BLaER1 (cell line): ENCODE measurements at regions not wholly inside any gene's neighbourhood (a gene's known extent, or its start where the extent isn't known, plus 50 kb on each side); places are given as distances from the start of the nearest gene placed in this dataset.
"Not testable (repeated sequence)": the region's sequence is repeated elsewhere in the genome, so short reads cannot be mapped to it uniquely, and the experiment has no call there.

ENCODE experiments used
- H3K27ac ChIP-seq: shearing (Covaris generic); formaldehyde crosslinking; 2 replicates; pipeline ENCODE4 v1.8.1; 2022
- H3K27me3 ChIP-seq: shearing (Covaris generic); formaldehyde crosslinking; 2 replicates; pipeline ENCODE4 v1.8.1; 2022
- H3K36me3 ChIP-seq: shearing (Covaris generic); formaldehyde crosslinking; 2 replicates; pipeline ENCODE4 v1.8.1; 2022
- H3K4me1 ChIP-seq: shearing (Covaris generic); formaldehyde crosslinking; 2 replicates; pipeline ENCODE4 v1.8.1; 2022
- H3K4me2 ChIP-seq: shearing (Covaris generic); formaldehyde crosslinking; 2 replicates; pipeline ENCODE4 v1.8.1; 2022
- H3K4me3 ChIP-seq: shearing (Covaris generic); formaldehyde crosslinking; 2 replicates; pipeline ENCODE4 v1.8.1; 2022
- H3K9ac ChIP-seq: shearing (Covaris generic); formaldehyde crosslinking; 2 replicates; pipeline ENCODE4 v1.8.1; 2022
- H3K9me3 ChIP-seq: shearing (Covaris generic); formaldehyde crosslinking; 2 replicates; pipeline ENCODE4 v1.8.1; 2022
- H4K20me1 ChIP-seq: shearing (Covaris generic); formaldehyde crosslinking; 2 replicates; pipeline ENCODE4 v1.8.1; 2022
- Cebpa-rat ChIP-seq: shearing (Covaris generic); IDR thresholded peaks from 2 replicates; pipeline ENCODE4 v1.8.1; 2022

GRCh38 chr2:195150819-195151218 lies 506.2 kb upstream of the SLC39A10 start:
- Histone ChIP-seq H4K20me1 (no peaks in the 10 kb centered on the region), H3K9me3 (no peaks in the 10 kb centered on the region), H3K27me3 (no peaks in the 10 kb centered on the region), H3K9ac (no peak overlapping the region), H3K36me3 (no peaks in the 10 kb centered on the region), H3K27ac (no peak overlapping the region), H3K4me3 (no peak overlapping the region), H3K4me2 (no peak overlapping the region), H3K4me1 (no peaks in the 10 kb centered on the region)
- no peak for TF ChIP-seq Cebpa-rat

GRCh38 chr2:195148004-195148403 lies 509.0 kb upstream of the SLC39A10 start:
- no peaks in the 10 kb centered on the region for H3K4me1 ChIP-seq
- H3K4me3 ChIP-seq = no peak overlapping the region
- no peak overlapping the region for H3K9ac ChIP-seq
- H3K27me3 ChIP-seq = no peaks in the 10 kb centered on the region
- H3K36me3 ChIP-seq = no peaks in the 10 kb centered on the region
- no peak overlapping the region for H3K27ac ChIP-seq
- no peaks in the 10 kb centered on the region for H4K20me1 ChIP-seq
- H3K9me3 ChIP-seq = peaks cover 6% of the 10 kb centered on the region; the same call in 1 of the 2 replicates
- TF ChIP-seq Cebpa-rat = no peak
- H3K4me2 ChIP-seq = no peak overlapping the region

GRCh38 chr2:195146761-195147541 lies 510.1 kb upstream of the SLC39A10 start:
- Histone ChIP-seq H3K4me1 (no peaks in the 10 kb centered on the region), H3K36me3 (no peaks in the 10 kb centered on the region), H3K9ac (no peak overlapping the region), H4K20me1 (no peaks in the 10 kb centered on the region), H3K4me2 (no peak overlapping the region), H3K27ac (no peak overlapping the region), H3K27me3 (no peaks in the 10 kb centered on the region), H3K9me3 (peaks cover 6% of the 10 kb centered on the region; the same call in 1 of the 2 replicates), H3K4me3 (no peak overlapping the region)
- no peak for TF ChIP-seq Cebpa-rat

- Histone ChIP-seq H3K27me3 (no peaks in the 10 kb centered on the region), H3K4me3 (no peak overlapping the region), H3K4me1 (no peaks in the 10 kb centered on the region), H3K27ac (no peak overlapping the region), H4K20me1 (no peaks in the 10 kb centered on the region), H3K36me3 (no peaks in the 10 kb centered on the region), H3K9me3 (no peaks in the 10 kb centered on the region), H3K9ac (no peak overlapping the region), H3K4me2 (no peak overlapping the region)
- TF ChIP-seq Cebpa-rat = no peak
Observed at GRCh38 chr2:195138435-195138834, 518.6 kb upstream of the SLC39A10 start.

DNA sequence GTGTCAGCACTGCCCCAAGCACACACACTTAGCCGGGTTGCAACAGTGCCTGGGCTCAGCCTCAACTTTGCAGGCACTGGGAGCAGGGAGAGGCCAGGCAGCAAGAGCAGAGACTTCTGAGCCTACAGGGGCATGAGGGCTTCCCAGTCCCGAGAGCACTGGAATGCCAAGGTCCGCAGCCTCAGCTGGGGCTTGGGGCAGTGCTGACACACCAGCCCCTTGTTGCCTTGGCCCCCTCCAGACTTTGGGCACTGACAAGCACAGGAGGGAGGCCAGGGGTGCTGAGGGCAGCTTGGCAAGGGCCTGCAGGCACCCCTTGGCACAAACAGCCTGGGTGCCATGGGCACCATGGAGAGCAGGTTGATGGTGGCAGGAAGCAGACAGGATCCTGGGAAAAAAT lies 531.1 kb upstream of the SLC39A10 start:
- H3K4me3 ChIP-seq, H3K4me1 ChIP-seq, H3K9ac ChIP-seq, H3K9me3 ChIP-seq, H4K20me1 ChIP-seq, H3K27ac ChIP-seq, H3K4me2 ChIP-seq, H3K36me3 ChIP-seq, H3K27me3 ChIP-seq: not testable (repeated sequence)

DNA sequence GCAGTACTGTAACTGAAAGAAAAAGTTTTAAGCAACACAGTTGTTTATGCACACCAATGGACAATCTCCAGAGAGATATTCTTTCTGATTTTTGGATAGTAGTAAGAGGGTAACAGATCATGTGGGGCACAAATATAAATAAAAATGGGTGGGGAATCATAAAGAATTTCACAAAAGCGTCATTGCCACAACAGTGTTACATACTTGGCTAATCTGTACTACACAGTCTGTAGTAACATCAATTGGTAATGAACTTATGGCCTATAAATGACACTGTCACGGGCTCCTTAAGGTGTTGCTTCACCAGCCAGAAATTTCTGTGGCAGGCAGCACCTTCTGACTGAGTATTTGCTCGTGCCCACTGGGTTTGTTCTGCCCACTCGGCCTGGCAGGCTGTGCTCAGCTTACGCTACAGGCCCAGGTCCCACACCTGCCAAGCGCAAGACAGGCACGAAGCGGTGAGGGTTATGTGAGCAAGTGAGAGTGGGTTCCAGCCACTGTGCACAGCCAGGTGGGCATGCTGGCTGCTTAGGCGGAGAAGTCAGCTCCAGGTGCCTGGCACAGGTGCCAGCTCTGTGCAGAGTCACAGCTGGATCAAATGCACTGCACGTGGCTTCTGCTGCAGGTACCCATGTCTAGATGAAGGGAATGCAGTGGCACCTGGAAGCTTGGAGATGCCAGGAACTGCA lies 532.5 kb upstream of the SLC39A10 start:
- H3K4me2 ChIP-seq = no peak overlapping the region
- H4K20me1 ChIP-seq = no peaks in the 10 kb centered on the region
- no peaks in the 10 kb centered on the region for H3K9me3 ChIP-seq
- no peak for TF ChIP-seq Cebpa-rat
- no peaks in the 10 kb centered on the region for H3K36me3 ChIP-seq
- no peak overlapping the region for H3K27ac ChIP-seq
- H3K9ac ChIP-seq = no peak overlapping the region
- H3K4me3 ChIP-seq = no peak overlapping the region
- no peaks in the 10 kb centered on the region for H3K27me3 ChIP-seq
- no peaks in the 10 kb centered on the region for H3K4me1 ChIP-seq

GRCh38 chr2:195122653-195123052 lies 534.4 kb upstream of the SLC39A10 start:
- Histone ChIP-seq H3K4me1 (no peaks in the 10 kb centered on the region), H3K4me2 (no peak overlapping the region), H3K9ac (no peak overlapping the region), H3K36me3 (no peaks in the 10 kb centered on the region), H4K20me1 (no peaks in the 10 kb centered on the region), H3K4me3 (no peak overlapping the region), H3K27me3 (no peaks in the 10 kb centered on the region), H3K9me3 (no peaks in the 10 kb centered on the region), H3K27ac (no peak overlapping the region)
- TF ChIP-seq Cebpa-rat = no peak

DNA sequence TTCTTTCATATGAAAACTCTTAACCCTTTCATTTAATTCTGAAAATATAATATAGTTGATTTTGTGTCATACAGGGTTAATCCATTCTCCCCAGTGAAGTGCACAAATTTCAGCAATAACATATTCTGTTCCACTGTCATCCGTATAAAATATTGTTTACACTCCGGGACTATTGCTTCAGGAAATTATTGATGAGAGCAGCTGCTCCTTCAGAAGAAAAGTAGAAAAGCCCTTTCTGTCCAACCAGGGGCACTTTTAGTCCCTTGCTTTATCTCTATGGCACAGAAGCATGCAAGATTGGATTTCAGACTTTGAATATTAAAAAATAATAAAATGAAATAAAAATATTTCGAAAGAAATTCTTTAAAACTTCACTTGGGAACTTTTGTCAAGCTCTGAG lies 535.7 kb upstream of the SLC39A10 start:
- no peaks in the 10 kb centered on the region for H4K20me1 ChIP-seq
- H3K4me2 ChIP-seq = no peak overlapping the region
- H3K9ac ChIP-seq = no peak overlapping the region
- no peaks in the 10 kb centered on the region for H3K27me3 ChIP-seq
- no peaks in the 10 kb centered on the region for H3K9me3 ChIP-seq
- no peak for TF ChIP-seq Cebpa-rat
- H3K36me3 ChIP-seq = no peaks in the 10 kb centered on the region
- no peak overlapping the region for H3K4me3 ChIP-seq
- H3K27ac ChIP-seq = no peak overlapping the region
- H3K4me1 ChIP-seq = no peaks in the 10 kb centered on the region

GRCh38 chr2:195119231-195119630 lies 537.8 kb upstream of the SLC39A10 start:
- Histone ChIP-seq H3K4me3 (no peak overlapping the region), H3K9ac (no peak overlapping the region), H4K20me1 (no peaks in the 10 kb centered on the region), H3K9me3 (peaks cover 9% of the 10 kb centered on the region), H3K27me3 (no peaks in the 10 kb centered on the region), H3K4me2 (no peak overlapping the region), H3K36me3 (no peaks in the 10 kb centered on the region), H3K27ac (no peak overlapping the region), H3K4me1 (no peaks in the 10 kb centered on the region)
- no peak for TF ChIP-seq Cebpa-rat

GRCh38 chr2:195118276-195118675 lies 538.8 kb upstream of the SLC39A10 start:
- H3K4me3 ChIP-seq = no peak overlapping the region

More at GRCh38 chr2:195118276-195118675, 538.8 kb upstream of the SLC39A10 start:
- Histone ChIP-seq H3K4me2 (no peak overlapping the region), H3K9ac (no peak overlapping the region), H3K27me3 (no peaks in the 10 kb centered on the region), H3K9me3 (peaks cover 14% of the 10 kb centered on the region), H3K4me1 (no peaks in the 10 kb centered on the region), H3K27ac (no peak overlapping the region), H4K20me1 (no peaks in the 10 kb centered on the region), H3K36me3 (no peaks in the 10 kb centered on the region)
- no peak for TF ChIP-seq Cebpa-rat
